NOMO-1 treated with dmso at 0.1 percent for 144 hours (cell line): ENCODE measurements at regions not wholly inside any gene's neighbourhood (a gene's known extent, or its start where the extent isn't known, plus 50 kb on each side); places are given as distances from the start of the nearest gene placed in this dataset.

Experiments
- DNase-seq: peaks from one replicate; lab custom pipeline; 2025; ENCODE audit not compliant: unreplicated experiment; lab: John Stamatoyannopoulos, UW

DNA sequence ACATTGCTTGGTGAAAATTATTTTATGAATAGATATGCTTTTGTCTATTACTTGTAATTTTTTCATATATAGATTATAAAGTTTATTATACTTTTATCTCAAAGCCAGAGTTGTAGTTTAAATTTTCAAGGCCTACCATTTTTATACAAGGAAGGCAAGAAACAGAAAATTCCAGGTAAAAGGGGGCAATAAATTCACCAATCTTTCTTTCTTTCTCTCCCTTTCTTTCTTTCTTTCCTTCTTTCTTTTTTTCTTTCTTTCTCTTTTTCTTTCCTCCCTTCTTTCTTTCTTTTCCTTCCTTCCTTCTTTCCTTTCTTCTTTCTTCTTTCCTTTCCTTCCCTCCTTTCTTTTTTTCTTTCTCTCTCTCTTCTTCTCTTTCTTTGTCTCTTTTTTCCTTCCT is 529.4 kb downstream of the PCDH17 start:
- no peak for DNase-seq

DNA sequence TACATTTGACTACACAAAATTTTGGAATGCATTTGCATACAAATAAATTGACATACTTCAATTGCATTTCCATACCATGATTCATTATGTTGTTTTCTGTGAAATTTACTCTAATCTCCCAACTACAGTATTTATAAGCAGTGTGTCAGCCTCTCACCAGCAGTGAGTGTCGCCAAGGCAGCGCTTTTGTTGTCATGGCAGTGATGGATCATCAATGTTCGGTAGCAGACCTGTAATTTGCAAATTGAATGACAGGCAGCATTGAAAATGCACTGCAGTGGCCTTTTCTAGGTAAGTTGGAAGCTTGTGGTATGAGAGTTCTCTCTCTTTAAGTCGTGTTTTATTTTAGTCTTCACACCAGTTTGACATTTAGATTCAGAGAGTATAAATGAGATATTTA is 534.1 kb downstream of the PCDH17 start:
- no peak for DNase-seq

DNA sequence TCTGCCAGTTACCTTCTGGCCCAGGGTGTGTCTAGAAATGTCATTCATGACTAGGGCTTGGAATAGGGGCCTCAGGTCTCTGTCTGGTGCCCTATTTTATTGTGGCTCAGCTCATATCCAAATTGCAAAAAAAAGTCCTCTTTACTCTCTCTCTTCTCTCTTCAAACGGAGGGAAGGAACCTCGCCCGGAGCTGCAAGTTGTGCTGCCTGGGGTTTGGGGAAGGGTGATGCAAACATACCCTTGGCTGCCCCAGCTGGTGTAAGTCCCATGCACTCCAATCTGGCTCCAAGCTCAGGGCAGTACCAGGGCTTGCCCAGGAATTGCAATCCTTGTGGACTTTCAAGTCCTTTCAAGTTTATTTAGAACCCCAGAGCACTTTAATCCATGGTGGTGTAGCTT is 549.6 kb downstream of the PCDH17 start:
- no peak for DNase-seq

DNA sequence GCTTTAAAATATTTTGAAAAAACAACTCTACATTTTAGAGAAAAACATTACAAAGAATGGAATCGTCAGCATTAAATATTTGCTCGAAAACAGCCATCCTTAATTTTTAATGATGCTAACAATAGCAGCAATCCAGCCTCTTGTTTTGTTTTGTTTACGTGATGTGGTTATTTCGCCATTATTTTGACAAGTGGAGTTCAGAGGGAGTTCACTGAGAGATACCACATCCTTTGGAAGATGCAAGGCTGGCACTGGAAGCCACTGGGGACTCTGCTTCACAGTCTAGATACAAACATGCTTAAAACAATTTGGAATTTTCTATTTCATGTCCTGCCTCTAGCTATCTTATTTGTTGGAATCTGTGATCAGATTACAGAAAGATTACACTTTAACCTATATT is 556.3 kb downstream of the PCDH17 start:
- no peak for DNase-seq

DNA sequence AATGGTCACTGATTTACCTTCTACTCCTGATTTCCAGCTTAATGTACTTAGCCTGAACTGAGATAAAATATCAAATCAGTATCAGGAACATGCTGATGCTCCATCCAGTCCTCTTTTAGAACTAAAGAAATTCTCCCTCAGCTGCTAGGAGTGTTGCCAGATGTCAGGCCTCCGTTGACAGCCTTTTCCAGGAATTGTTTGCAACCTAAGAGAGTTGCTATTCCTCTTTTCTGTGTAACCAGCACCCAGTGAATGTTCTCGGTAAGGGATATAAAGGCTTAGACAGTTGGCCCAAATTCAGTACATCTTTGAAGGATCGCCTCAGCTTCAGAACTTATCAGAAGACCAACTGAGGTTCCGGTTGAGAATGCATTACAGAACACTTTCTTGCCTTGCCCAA is 559.0 kb downstream of the PCDH17 start:
- DNase-seq, result no peak

DNA sequence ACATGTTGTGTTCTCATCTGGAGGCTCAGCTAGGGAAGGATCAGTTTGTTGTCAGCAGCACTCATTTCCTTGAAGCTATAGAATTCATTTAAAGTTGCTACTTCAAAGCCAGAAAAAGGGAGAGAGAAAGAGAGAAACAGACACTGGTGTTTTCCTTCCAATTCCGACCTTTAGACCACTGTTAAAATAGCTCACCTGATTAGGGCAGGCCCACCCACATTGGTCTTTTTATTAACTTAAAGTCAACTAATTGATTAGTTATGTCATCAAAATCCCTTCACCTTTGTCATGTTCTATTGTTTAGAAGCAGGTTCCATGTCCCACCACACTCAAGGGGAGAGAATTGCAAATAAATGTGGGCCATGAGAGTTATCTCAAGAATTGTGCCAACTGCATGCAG is 560.2 kb downstream of the PCDH17 start:
- no peak for DNase-seq

DNA sequence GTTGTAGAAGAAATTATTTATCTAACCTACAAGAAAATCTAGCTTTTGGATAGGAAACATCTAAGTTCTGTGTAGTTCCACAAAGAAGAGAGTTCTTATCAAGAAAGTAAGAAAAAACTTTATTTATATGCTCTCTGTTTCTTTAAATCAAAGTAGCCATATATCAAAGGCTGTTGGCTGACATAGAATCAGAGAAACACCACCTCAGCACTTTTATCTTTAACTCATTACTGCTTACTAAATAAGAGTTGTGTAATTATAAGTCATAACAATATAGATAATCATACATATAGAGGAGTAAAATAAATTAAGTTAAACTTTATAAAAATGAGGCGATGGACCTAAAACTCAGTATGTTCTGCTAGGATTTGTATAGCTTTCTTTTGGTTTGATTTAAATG is 570.6 kb downstream of the PCDH17 start:
- DNase-seq, result no peak

DNA sequence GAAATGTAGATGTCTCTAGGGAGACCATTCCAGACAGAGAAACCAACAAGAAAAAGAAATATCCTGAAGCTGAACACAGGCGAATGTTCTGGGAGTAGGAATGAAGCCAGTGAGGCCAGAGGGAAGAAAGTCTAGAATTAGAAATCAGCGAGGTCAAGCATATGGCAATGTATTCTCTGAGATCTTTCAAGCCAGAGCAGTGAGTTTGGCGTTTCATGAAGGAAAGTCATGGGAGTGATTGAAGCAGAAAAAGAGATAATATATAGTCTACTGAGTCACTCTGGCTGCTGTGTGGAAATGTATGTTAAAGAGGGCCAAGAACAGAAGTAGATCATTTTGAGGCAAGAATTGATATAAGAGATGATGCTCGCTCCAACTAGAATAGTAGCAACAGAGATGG is 576.0 kb downstream of the PCDH17 start:
- no peak for DNase-seq

DNA sequence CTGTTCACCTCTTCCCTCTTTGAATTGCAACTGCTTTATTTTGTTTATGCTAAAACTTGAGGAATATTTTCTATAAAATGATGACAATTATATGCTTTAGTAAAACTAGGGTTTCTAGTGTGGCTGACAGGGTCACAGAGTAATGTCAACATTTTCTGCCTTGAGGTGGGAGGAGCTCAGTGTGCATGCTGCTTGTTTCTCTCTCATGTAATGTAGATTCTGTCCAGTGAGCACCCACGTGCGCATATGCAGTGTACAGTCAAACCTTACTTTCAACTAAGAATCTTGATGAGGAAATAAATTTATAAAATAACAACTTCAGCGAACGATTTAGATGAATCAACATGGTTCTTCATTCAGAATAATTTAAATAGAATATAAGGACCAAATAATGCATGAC is 603.9 kb downstream of the PCDH17 start:
- DNase-seq, result no peak

DNA sequence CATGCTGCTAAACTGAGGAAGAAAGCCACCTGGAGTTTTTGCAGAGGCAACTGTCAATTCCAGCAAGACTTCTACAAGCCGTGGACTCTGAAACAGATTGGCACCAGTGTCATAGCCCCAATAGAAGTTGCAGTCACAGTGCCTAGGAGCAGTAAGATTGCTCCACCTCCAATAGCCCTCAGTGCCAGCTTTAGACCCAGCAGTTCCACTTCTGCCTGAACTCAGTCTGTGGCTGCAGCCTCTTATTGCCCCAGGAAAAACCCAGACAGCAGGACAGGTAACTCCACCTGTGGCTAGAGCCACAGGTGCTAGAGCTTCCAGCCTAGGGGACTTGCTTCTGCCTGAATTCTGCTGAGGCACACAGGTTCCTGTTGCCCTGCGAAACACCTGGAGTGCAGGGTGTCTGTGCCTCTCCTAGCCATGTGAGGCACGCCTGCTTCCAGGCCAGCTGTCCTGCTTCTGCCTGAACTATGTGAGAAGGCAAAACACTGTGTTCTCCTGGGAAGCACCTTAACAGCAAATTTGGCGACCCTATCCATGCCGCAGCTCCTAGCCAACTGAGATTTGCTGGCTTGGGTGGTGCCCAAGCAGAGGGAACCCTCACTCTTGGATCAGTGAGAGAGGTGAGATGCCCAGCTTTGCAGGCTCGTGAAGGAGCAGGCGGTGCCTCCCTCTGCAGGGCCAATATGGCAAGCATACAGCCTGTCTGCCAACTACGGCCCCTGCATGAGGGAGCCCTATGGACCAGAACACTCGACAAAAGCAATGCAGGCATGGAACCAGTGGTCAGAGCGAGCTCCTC is 607.6 kb downstream of the PCDH17 start:
- no peak for DNase-seq

DNA sequence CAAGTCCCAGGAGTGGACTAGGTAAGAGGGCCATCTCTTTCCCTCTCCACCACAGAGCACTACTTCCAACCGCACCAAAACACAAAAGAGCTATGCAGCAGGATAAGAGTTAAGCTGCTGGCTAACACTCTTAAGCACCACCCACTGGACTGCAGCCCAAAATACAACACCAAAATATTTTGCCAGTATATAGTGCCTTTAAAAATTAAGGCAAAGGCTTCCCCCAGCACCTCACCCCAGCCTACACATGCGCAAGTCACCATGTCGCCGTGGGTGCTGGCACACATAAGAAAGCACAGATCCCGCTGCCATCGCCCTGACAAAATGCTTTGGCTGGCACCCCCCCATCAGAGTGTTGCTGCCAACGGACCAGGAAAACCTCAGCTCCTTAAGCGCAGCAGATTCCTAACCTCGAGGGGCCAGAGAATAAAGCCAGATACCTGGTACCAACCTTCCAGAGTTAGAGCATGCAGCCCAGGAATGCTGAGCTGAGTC is 608.3 kb downstream of the PCDH17 start:
- DNase-seq, result no peak

DNA sequence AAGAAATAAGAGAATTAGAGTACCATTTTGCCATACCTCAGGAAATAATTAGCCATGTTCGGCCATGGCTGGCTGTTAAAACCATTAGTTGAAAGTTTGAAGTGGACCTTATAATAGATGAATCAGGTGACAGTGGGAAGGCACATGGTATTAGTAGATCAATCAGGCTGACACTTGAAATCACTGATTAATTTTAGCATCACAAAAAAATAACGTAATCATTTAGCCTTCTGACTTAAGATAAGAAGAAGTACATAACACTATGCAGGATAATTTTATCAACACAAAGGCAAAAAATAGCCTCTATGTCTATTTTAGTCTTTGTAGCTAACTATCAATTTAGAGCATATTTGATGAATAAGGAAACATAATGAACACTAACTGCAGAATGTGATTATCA is 615.5 kb downstream of the PCDH17 start:
- no peak for DNase-seq

DNA sequence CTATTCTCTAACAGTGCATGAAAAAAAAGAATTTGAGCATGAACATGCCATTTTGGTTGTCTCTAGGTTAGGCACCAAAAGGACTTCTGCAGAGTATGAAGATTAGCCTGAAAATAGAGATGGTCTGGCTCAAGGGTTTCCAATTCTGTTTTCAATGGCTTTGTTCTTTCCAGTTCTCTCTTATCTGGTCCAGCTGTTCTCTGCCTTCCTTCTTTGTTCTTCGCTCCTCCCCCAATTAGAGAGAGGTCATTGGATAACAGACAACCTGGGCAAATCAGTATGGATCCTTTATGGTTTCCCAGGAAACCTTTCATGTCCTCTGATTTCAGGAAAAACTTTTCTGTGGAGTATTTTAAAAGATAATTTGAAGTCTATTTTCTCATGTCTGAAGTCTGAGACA is 623.4 kb downstream of the PCDH17 start:
- DNase-seq, result no peak

DNA sequence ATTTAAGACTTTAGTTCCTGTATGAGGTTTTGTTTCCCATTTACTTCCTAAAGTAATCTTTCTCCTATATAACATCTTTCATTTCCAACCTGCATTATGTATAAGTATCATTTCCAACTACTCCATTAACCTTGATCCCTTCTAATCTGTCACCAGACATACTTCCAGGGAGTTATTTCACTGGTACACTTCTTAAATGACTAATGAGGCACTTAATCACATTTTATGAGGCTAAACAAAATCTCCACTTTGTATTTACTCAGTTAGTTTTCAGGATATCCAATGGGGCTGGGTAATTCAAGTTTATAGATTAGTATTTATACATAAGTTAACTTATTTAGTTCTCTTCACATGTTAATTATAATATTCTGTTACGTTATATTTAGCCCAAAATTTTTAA is 634.7 kb downstream of the PCDH17 start:
- DNase-seq, result no peak

DNA sequence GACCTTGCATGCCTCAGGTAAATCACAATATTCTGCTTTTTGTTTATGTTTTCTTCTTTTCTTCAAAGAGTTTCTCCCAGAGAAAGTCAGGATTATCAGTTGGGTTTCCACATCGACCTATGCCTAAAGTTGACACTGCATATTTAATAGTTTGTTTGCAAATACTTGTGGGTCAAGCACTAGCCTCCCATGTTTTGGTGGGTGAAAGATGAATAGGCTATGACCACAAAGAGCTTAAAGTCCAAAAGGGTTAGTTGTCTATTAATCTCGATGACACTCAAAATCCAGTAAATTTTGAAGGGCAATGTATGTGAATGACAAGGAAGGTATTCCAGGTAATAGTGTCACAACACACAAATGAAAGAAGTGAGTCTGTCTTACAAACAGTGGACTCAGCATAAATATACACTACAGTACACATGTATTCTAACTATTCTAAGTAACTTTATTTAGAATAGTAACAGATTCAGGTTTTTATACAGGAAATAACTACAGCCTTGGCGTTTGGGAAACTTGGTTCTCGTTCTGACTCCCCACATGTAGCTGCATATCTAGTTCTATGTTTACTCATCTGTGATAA is 667.1 kb downstream of the PCDH17 start:
- no peak for DNase-seq

DNA sequence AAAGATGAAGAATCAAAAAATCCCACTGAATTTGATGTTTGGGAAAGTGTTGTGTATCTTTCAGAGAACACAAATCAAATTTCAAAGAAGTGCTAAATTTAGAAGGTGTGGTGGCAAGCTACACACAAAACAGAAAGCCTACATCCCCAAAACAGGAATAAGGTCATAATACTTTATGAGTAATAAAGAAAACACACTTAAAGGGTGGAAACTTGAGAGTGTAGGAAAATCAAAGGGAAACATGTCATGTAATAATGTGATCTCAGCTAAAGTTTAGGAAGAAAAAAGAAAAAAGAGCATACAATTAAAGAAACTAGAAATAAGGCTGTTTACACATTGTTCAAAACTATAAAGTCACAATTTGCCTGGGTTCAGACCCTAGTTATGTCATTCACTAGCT is 668.7 kb downstream of the PCDH17 start:
- no peak for DNase-seq

DNA sequence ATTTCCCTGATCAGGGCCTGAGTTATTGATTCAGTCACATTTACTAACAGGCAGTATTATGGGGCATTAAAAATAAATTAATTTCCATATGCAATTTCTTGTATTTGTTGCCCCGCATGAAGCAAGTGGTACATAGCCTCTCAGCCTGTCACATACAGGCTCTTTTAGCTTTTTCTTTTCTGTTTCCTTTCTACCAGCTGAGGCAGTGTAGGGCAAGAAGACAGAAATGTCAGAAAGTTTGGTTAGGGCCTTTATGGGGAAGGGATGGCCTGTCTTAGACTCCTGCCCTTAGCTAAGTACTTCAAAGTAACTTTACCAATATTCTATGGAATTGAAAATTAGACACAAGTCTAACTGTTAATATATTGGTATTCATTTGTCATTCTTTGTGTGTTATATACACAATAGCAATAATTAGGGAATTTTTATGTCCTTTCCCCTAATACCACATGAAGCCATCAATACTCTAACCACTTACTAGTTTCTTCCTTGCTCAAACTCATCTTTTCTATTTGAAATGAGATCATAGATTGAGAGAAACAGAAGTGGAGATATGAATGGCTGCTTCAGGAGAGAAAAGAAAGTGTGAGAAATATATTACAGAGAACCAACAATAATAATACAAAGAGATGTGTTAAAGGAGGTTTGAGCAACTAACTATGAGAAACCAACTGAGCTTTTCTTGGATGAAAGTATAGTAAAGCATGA is 669.6 kb downstream of the PCDH17 start:
- no peak for DNase-seq

DNA sequence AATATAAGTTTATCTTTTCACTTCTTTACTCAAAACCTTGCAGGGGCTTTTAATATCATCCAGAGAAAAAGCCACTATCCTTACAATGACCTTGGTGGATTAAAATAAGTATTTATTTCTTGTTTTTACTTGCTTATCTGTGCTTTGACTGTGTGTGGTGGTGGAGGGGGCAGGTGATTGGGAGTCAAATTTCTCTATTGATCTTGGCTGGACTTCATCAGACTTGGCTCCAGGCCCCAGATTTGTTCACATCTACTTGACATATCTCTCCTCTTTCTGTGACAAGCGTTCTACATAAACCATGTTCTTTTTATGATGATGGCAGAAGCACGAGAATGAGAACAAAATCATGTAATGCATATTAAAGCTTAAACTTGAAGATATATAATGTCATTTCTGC is 670.8 kb downstream of the PCDH17 start:
- no peak for DNase-seq

DNA sequence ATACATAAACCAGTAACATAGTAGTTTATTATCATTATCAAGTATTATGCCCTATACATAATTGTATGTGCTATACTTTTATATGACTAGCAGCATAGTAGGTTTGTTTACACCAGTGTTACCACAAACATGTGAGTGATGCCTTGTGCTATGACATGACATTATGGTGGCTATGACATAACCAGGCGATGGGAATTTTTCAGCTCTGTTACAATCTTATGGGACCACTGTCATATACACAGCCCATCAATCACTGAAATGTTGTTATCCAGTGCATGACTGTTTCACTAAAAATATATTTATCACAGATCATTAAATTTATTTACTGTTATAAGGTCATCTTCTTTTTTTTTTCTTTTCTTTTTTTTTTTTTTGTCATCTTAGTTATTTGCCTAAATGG is 674.5 kb downstream of the PCDH17 start:
- no peak for DNase-seq

DNA sequence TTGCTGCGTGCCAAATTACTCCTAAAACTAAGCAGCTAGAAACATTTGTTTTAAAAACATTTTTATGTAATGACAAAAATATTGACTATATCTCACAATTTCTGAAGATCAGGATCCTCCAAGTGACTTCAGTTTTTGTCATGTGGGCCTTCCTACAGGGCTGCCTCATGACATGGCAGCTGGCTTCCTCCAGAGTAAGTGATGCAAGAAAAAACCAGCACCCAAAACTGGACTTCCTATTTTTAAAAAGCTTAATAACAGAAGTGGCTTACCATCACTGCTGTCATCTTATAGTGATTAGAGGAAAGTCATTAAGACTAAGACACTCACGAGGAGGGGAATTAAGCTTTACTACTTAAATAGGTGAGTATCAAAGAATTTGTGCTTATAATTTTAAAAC is 681.7 kb downstream of the PCDH17 start:
- DNase-seq, result peak; percentile 70

DNA sequence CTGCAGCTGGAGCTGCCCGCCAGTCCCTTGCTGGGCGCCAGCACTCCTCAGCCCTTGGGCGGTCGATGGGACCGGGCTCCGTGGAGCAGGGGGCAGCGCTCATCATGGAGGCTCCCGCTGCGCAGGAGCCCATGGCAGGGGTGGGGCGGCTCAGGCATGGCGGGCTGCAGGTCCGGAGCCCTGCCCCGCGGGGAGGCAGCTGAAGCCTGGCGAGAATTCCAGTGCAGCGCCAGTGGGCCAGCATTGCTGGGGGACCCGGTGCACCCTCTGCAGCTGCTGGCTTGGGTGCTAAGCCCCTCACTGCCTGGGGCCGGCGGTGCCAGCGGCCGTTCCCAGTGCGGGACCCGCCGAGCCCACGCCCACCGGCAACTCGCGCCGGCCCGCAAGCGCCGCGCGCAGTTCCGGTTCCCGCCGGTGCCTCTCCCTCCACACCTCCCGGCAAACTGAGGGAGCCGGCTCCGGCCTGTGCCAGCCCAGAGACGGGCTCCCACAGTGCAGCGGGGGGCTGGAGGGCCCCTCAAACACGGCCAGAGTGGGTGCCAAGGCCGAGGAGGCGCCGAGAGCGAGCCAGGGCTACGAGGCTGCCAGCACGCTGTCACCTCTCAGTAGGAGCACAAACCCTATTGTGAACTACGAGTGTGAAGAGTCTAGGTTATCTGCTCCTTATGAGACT is 687.1 kb downstream of the PCDH17 start:
- no peak for DNase-seq

DNA sequence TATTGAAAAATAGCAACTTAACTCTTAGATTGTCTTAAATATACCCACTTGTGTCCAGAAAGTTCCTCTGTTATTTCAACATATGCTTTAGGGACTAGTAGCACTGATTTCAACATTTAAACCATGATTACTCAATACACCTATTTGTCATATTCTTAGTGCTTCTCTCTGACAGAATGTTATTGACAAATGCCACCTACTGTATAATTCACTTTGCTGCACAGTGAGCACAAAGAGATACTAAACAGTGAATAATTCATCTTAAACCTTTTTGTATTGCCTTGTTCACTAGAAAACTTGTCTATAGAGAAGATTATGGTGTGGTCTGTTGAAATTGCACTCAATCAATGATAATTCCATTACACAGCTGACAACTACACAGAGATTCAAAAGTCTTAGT is 692.6 kb downstream of the PCDH17 start:
- DNase-seq, result peak; percentile 20
